Activated B cell treated with CpG ODN at 0.5 μM for 24 hours (primary cell): ENCODE measurements at regions not wholly inside any gene's neighbourhood (a gene's known extent, or its start where the extent isn't known, plus 50 kb on each side); places are given as distances from the start of the nearest gene placed in this dataset.

Source experiments
- ATAC-seq: fragments of 200-7000 bp; cut with Tn5 transposase; one replicate; pipeline ENCODE4 v1.10.0; 2021; ENCODE audit warnings: low read depth, mild to moderate bottlenecking, moderate library complexity
- CTCF ChIA-PET: fragments of 350-600 bp; sonication (Branson Sonifier 250); formaldehyde crosslinking; loops from one replicate; lab custom pipeline; 2021; ENCODE audit warnings: antibody characterized with exemption; lab: Charles Lee
- POLR2A ChIA-PET: fragments of 350-600 bp; sonication (Branson Sonifier 250); formaldehyde crosslinking; loops from one replicate; lab custom pipeline; 2021; ENCODE audit warnings: antibody characterized with exemption; lab: Charles Lee
- DNase-seq: peaks from one replicate; pipeline ENCODE4 v3.0.0; 2022
- H3K27ac Mint-ChIP-seq: one replicate; pipeline ENCODE4 v1.8.0; 2020; ENCODE audit warnings: mixed read lengths
- H3K27me3 Mint-ChIP-seq: one replicate; pipeline ENCODE4 v1.8.0; 2021; ENCODE audit warnings: mixed read lengths
- H3K36me3 Mint-ChIP-seq: one replicate; pipeline ENCODE4 v1.8.0; 2021; ENCODE audit warnings: low read depth, mixed read lengths
- H3K4me1 Mint-ChIP-seq: one replicate; pipeline ENCODE4 v1.8.0; 2021; ENCODE audit warnings: mixed read lengths
- H3K4me3 Mint-ChIP-seq: one replicate; pipeline ENCODE4 v1.8.0; 2020; ENCODE audit warnings: mild to moderate bottlenecking, mixed read lengths
- H3K9me3 Mint-ChIP-seq: one replicate; pipeline ENCODE4 v1.8.0; 2020; ENCODE audit warnings: mixed read lengths
- CTCF ChIP-seq: fragments of 200-600 bp; IDR thresholded peaks from one replicate; pipeline ENCODE4 v1.8.0; 2022; ENCODE audit warnings: antibody characterized with exemption, mild to moderate bottlenecking
- intact Hi-C: fragments of 100-400 bp; cut with micrococcal nuclease; formaldehyde crosslinking; loops from one replicate; pipeline ENCODE4 v1.15.1; 2024

- CTCF ChIA-PET, result no interaction called here
- DNase-seq, result no peak
- no peak for ATAC-seq
Observed at GRCh38 chr1:114342376-114342775, 168.6 kb downstream of the TRIM33 start.

GRCh38 chr1:114341856-114342255, 169.1 kb downstream of the TRIM33 start:
- Mint-ChIP-seq H3K36me3 (no peaks in the 10 kb centered on the region), H3K9me3 (no peaks in the 10 kb centered on the region), H3K27me3 (peaks cover 20% of the 10 kb centered on the region), H3K27ac (no peak overlapping the region), H3K4me1 (peaks cover 6% of the 10 kb centered on the region), H3K4me3 (no peak overlapping the region)
- intact Hi-C loops, result no loop called here
- no peak for TF ChIP-seq CTCF
- ChIA-PET CTCF (no interaction called here), POLR2A (no interaction called here)
- ATAC-seq (no peak), DNase-seq (no peak)

More at GRCh38 chr1:114342376-114342775, 168.6 kb downstream of the TRIM33 start:
- no peaks in the 10 kb centered on the region for H3K9me3 Mint-ChIP-seq
- peaks cover 7% of the 10 kb centered on the region for H3K4me1 Mint-ChIP-seq
- no peak overlapping the region for H3K4me3 Mint-ChIP-seq
- intact Hi-C loops, result no loop called here
- TF ChIP-seq CTCF, result no peak
- no peaks in the 10 kb centered on the region for H3K36me3 Mint-ChIP-seq
- H3K27ac Mint-ChIP-seq, result no peak overlapping the region
- POLR2A ChIA-PET, result no interaction called here
- H3K27me3 Mint-ChIP-seq, result peaks cover 20% of the 10 kb centered on the region

GRCh38 chr1:114341299-114341698, 169.7 kb downstream of the TRIM33 start:
- H3K27me3 Mint-ChIP-seq, result peaks cover 18% of the 10 kb centered on the region
- TF ChIP-seq CTCF, result no peak
- H3K27ac Mint-ChIP-seq, result no peak overlapping the region
- H3K4me3 Mint-ChIP-seq, result no peak overlapping the region
- ATAC-seq (no peak), DNase-seq (no peak)
- no peaks in the 10 kb centered on the region for H3K9me3 Mint-ChIP-seq
- ChIA-PET POLR2A (no interaction called here), CTCF (no interaction called here)
- H3K36me3 Mint-ChIP-seq, result no peaks in the 10 kb centered on the region
- intact Hi-C loops, result no loop called here
- H3K4me1 Mint-ChIP-seq, result peaks cover 1% of the 10 kb centered on the region

GRCh38 chr1:114340892-114341291, 170.1 kb downstream of the TRIM33 start:
- Mint-ChIP-seq H3K4me3 (no peak overlapping the region), H3K27ac (no peak overlapping the region), H3K27me3 (peaks cover 17% of the 10 kb centered on the region), H3K36me3 (no peaks in the 10 kb centered on the region), H3K9me3 (no peaks in the 10 kb centered on the region), H3K4me1 (no peaks in the 10 kb centered on the region)
- DNase-seq (no peak), ATAC-seq (no peak)
- TF ChIP-seq CTCF, result no peak
- ChIA-PET POLR2A (no interaction called here), CTCF (no interaction called here)
- intact Hi-C loops, result no loop called here

GRCh38 chr1:114339379-114339778, 171.6 kb downstream of the TRIM33 start:
- no peak for TF ChIP-seq CTCF
- Mint-ChIP-seq H3K9me3 (no peaks in the 10 kb centered on the region), H3K36me3 (no peaks in the 10 kb centered on the region), H3K4me1 (no peaks in the 10 kb centered on the region), H3K4me3 (no peak overlapping the region), H3K27me3 (peaks cover 22% of the 10 kb centered on the region), H3K27ac (no peak overlapping the region)
- DNase-seq (no peak), ATAC-seq (no peak)
- ChIA-PET CTCF (no interaction called here), POLR2A (no interaction called here)
- intact Hi-C loops, result no loop called here
